Stimulated activated CD4-positive, alpha-beta T cell treated with anti-CD3 and anti-CD28 coated beads, Interleukin-2, amount 100 ng/mL, for 24 hours (primary cell): ENCODE measurements at regions not wholly inside any gene's neighbourhood (a gene's known extent, or its start where the extent isn't known, plus 50 kb on each side); places are given as distances from the start of the nearest gene placed in this dataset.
"Not testable (repeated sequence)": the region's sequence is repeated elsewhere in the genome, so short reads cannot be mapped to it uniquely, and the experiment has no call there.

Source experiments
- DNase-seq, 2 donors: peaks; one replicate each; pipeline ENCODE4 v3.0.0-alpha.2; 2020

DNA sequence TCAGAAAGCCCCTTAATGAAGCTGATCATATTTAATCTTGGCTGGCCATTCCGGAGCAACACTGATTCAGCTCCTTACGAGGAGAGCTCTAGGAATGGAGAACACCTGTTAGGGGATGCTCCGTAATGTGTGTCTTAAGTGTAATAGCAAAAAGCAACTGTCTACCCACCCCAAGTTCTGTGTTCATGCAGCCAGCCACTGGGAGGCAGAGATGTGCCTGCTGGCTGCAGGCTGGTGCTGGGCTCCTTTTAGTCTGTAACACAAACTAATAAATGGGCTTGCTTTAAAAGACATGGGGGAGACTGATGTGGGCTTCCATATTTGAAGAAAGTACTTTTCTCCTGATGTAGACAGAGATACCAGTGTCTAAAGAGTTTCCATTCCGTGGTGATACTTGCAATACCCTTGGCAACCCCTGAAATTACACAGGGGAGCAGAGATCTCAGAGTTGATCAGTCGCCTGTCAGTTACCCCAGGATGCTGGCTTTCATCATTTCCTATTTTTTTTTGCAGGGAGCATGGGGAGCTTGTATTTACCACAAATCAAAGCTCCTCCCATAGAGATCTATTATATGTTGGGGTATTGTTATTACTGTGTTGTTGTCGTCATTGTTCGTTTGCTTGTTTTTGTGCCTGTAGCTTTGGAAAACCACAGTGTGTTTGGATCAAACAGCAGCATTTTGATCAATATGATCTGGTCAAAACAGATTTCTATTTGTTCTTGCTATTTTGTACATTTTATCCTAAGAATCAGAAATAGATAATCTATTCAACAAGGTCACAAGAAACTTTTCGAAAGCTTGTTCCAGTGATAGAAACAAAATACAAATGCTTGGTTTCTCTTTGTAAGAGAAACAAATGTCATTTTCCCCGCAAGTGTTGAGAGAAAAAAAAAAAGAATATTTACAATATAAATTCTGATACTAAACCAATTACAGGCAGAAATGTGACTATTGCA is 65.8 kb downstream of the MTX3 start:
- peak in 1 of 2 donors; percentile 7 for DNase-seq

DNA sequence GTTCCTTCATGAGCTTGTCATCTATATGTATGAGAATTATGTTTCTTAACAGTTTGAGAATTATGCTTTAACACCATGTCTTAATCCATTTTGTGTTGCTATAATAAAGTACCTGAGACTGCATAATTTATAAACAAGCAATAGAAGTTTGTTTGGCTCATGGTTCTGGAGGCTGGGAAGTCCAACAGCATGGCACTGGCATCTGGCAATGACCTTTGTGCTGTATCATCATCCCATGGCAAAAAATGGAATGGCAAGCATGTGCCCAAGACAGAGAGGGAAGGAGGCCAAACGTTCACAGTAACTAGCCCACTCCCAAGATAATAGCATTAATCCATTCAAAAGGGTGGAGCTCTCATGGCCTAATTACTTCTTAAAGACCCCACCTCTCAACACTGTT is 67.6 kb downstream of the MTX3 start:
- no peak for DNase-seq

DNA sequence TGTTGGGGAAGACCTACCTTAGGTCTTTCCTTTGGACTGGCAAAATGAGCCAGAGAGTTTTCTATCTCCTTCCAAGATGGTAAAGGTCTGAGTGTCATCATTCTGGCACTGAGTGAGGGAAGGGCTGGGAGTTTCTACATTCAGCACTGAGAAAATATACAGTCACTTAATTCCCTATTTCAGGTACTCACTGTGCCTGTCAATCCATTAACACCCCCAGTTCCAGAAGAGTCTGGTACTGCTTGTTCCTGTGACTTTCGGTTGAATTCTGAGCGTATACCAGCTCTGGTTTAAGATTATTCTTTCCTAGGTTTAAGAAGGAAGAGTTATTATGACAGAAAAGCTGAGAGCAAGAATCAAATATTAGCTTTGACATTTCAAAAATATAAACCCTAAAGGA is 68.4 kb downstream of the MTX3 start:
- DNase-seq = no peak

DNA sequence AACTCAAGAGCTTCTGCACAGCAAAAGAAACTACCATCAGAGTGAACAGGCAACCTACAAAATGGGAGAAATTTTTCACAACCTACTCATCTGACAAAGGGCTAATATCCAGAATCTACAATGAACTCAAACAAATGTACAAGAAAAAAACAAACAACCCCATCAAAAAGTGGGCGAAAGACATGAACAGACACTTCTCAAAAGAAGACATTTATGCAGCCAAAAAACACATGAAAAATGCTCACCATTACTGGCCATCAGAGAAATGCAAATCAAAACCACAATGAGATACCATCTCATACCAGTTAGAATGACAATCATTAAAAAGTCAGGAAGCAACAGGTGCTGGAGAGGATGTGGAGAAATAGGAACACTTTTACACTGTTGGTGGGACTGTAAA is 83.6 kb downstream of the MTX3 start:
- DNase-seq = not testable (repeated sequence)

DNA sequence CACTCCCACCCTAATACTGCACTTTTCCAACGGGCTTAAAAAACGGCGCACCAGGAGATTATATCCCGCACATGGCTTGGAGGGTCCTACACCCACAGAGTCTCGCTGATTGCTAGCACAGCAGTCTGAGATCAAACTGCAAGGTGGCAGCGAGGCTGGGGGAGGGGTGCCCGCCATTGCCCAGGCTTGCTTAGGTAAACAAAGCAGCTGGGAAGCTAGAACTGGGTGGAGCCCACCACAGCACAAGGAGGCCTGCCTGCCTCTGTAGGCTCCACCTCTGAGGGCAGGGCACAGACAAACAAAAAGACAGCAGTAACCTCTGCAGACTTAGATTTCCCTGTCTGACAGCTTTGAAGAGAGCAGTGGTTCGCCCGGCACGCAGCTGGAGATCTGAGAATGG is 88.5 kb downstream of the MTX3 start:
- not testable (repeated sequence) for DNase-seq

DNA sequence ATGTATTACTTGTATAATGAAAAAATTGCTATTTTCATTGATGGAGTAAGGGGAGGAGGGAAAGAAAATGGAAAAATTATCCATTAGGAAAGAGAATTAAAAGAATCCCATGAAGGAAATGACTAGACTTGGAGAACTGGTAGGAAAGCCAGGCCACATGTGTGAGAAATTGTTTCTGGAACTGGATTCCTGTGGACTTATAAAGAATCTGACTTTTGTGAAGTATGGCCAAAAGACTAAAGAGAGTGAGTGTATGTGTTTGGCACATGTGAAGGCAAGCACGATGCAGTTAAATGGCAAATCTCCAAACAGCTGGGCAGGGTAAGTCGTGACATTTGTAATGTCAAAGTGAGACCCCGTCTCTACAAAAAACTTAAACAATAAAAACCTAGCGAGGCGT is 89.4 kb downstream of the MTX3 start:
- no peak for DNase-seq

DNA sequence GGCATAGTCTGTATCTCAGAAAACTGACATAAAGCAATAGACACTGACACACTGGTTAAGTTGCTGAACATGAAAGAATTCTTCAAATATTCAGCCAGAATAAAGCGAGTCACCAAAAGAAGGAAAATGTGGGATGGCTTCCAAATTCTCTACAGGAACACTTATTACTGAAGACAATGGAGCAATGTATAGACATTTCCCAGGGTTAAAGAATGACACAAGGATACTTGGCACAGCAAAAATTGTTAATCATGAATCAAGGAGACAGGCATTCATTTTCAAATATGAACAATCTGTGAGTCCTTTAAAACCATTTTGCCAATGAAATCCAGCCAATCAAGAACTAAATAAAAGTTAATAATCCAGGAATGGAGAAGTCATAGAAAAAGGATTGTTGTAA is 92.5 kb downstream of the MTX3 start:
- DNase-seq = no peak

DNA sequence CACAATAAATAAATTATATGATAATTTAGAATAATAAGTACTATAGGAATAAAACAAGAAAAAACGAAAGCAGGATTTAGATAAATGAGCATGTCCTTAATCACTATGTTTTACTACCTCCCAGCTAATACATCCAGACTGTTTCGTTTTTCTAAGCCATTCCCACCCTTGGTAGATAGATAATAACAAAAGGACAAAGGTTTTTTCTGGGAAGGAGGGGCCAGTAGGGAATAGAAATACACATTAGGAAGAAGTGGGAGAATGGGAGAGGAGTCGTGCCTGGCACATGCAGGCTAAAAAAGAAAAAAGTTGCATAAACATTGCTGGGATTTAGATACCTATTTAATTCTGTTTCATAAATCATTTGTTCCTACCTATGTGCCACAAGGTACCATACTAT is 97.1 kb downstream of the MTX3 start:
- DNase-seq = no peak

DNA sequence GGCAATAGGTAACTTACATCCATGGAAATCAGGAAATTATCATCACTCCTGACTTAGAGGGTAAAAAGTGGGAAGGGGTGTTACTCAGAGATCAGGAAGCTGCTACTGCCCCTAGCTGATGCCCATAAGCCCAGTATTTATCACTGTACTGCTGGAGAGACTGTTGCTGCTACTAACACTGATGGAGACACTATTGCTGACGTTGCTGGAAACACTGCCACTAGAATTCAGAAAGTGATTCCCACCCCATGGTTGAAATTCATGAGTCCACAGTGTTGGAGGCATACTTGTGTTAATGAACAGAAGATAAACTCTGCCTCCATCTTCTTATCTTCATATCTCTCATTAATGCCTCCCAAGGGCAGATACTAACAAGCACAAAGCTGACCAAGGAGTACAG is 97.6 kb downstream of the MTX3 start:
- DNase-seq = no peak

DNA sequence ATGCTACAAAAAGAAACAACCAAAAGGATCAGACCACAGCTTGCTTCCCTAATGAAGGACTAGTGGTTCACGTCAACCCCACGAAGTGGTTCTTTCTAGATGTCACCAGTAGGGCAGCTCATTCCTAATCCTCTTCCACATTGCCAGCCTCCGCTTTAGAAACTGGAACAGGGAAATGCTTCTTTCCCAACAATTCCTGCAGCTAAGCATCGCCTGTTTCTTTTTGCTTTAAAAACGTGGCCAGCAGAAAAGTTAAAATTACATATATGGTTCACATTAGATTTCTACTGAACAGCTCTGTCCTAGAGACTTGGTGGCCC is 100.2 kb downstream of the MTX3 start:
- no peak for DNase-seq

DNA sequence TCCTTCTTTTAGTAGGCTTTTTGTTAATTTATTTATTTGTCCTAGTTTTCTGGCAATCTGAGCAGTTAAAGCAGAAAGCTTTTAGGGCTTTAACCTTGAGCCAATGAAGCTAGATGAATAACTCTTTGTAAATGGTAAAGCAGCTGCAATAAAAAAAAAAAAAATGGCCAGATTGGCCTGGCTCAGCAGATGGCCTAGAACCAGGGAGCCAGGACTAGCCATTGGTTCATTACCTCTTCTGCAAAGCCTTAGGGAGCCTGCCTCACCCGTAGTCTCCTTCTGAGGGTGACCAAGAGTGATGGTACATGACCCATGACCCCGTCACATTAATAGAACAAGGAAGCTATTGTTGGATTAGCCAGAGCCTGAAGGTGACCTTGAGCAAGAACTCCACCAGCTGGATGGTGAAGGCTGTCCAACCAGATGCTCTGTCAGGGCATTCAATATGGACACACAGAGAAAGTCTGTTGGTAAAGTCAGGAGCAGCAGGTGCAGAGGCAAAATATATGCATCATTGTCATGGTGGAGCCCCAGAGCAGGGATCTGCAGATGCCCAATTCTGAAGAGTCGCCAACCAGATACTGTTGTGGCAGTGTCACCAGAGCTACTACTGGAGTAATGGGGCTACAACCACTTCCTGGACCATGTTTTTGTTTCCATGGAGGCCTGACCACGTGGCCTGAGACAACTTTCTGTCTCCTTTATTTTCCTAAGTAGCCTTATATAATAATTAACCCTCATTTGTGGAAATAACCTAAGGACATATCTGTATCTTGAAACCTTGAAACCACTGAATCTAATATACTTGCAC is 100.7 kb downstream of the MTX3 start:
- DNase-seq = no peak

DNA sequence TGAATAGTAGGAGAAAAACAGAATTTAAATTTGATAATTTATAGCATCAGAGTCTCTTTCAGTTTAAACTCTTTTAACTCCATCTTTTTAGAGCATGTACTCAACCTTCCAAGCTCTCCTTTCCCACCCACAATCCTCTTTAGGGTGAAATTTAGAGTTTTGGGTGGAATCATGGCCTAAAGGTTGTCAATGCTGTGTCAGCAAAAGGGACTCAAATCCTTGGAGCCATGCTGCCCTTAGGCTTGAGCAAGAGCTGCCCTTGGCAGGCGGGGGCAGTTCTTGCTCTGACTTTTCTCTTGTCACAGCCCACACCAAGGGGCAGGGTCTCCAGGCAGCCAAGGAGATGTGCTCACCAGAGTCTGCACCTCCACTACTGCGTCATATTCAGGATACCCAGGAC is 102.4 kb downstream of the MTX3 start:
- DNase-seq = no peak

DNA sequence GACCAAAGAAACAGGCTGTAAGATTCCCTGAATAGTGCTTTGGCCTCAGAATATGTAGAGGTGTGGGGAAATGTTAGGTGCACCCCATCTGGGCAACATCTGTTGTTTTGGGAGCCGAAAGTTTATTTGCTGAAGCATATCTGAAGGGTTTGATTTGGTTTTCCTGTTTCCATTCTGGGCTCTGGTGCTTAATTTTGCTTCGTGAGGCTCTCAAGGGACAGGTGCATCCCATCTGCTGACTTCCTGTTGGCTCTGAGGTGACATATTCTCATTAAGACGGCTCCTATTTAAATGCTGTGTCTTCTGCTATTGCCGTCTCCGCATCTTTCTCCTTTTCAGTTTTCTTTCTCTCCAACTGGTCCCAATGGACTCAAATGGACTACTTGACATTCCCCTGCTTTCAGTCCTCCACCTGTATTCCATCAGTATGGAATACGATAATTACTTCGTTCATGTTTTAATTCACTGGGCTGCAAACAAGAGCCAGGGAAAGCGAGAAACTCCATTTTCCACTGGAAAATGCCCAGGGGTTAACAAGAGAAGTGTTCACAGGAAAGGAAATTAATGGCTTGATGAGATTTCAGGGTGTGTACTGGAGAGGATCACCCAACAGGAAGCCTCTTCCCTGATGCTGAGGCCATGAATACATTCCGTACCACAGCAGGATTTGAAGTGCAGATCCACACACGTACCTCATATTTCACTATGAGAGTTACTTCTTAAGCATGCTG is 104.0 kb downstream of the MTX3 start:
- no peak for DNase-seq

DNA sequence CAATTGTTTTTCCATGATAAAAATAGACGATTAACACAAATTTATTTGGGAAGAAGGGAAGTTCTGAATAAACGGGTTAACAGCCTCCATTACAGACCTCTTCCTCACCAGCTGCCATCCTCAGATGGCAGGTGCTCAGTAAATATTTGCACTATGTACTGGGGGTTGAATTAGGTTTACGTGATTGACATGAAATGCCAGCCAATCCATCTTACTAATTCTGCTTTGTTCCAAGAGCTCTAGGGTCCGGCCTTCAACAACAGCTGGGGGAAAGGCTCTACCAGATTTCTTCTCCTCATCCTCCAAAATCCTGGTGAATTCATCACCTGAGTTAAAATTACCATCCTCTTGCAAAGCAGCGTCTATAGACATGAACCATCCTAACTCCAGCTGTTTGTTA is 104.6 kb downstream of the MTX3 start:
- no peak for DNase-seq

DNA sequence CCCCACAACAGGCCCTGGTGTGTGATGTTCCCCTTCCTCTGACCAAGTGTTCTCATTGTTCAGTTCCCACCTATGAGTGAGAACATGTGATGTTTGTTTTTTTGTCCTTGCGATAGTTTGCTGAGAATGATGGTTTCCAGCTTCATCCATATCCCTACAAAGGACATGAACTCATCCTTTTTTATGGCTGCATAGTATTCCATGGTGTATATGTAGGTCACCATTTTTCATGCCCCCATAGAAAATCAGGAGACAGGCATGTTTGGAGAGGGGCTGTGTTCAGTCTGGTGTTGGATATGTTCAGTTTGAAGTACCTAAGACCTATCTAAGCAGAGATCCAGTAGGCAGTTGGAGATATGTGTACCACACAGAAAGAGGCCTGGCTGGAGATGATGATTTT is 111.2 kb downstream of the MTX3 start:
- not testable (repeated sequence) for DNase-seq

DNA sequence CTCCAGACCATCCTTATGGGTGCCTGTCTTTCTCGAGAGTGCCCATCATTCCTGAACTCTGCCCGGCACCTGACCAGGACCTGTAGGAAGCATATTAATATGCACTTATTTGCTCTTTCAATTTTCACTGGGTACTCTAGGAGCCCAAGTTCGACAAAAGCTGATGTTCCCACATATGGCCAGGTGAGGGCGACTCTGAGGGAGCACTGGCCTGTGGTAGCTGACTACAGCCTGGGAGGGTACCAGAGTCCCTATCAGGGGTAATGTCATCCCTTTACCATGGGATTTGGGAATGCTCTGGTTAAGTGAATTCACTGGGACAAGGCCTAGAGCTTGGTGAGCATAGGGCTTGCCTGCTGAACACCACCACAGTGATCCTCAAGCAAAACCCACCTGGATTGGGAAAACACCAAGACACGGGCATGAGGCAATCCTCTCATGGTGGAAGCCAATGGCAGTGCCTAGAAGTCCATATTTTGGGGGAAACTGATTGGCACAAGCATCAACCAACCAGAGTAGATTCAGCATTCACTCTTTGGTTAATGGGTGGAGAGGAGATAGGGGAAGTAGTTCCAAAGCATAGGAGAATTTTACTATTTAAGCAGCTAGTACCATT is 112.2 kb downstream of the MTX3 start:
- peak; percentile 41 to 60 for DNase-seq

DNA sequence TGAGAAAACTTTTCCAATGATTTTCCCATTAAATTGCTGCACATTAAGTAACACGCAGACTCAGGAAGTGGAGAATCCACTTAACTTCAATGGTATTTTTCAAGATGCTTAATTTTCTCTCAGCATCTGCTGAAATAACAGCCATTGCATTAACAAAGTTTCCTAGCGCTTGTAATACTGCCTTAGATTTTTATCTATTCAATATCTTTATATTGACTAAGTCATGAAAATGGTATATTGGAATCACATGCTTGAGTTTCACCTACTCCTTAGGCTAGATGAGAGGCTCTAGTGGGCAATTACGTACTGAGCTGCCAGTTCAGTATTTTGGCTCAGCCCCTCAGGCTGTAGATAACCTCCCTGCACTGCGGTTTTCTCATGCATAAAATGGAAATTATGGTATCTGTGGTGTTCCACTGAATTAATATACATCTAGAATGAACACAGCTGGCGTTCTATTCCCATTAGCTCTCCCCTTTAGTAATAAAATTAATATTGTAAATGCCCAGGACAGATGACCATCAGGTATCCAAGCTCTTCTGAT is 112.9 kb downstream of the MTX3 start:
- DNase-seq = no peak

DNA sequence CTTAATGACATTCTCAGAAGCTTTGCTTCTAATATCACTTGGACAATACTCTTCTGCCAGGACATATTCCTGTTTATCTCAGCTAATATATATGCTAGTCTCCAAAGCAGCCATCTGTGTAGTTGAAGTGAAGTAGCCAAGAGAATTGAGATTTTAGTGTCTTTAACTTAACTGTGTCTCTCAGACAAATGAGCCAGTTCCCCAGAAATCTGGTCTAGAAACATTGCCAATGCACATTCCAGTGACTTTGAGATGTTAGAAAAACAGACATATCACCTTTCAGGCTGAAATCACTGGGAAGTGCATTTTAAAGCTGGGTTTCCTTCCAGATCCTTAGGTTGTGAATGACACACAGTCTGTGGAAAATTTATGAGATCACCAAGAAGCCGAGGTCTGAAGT is 114.6 kb downstream of the MTX3 start:
- DNase-seq = no peak

DNA sequence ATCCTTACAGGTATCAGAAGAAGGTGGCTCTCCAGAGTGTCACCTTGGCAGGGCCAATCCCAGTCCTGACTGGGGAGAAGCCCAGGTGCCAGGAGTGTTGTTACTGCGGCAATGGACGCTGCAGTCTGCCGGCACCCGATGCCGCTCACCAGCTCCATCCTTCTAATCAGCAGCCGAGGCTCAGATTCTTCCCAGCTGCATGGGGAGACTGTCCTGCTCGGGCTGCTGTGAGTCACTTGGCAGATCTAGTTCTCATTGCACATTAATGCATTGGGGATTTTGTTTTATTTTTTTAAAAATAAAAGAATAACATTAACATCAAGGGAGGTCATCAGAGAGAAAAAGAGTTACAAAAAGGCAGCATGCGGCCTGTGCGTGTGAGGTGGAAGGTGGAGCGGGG is 115.8 kb downstream of the MTX3 start:
- DNase-seq = no peak

DNA sequence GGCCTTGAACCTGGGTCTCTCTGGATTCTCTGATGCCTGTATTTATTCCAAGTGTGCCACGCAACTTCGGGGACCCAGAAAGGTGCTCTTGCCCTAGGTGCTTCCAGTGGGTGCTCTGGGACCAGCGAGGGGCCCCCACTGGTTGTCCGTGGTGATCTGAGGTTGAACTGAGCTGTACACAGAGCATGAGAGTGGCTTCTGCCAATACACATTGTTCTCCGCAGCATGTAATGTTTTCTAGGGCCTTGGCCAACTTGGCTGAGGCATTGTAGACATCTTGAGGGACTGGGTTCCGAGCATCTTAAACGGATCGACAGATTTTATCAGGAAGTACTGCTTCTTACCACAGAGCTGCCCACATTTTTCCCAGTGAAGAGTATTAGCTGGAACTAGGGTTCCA is 117.9 kb downstream of the MTX3 start:
- DNase-seq = no peak

DNA sequence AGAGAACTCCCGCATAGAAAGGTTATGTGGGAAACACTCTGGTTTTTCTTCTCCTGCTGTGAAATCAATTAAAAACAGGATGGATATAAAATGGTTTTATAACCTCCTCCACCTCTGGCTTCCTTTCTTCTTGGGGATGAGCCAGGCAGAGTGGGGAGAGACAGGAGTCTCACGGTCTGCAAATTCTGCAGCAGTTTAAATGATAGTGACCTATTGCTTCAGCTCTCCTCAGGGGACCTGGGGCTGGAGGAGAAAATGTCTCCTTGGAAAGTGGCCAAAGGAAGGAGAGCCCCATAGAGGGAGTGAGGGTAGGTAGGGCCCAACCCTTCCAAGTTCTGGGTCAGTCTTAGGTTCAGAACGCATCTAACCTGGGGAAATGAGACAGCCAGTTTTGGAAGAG is 118.8 kb downstream of the MTX3 start:
- no peak for DNase-seq

DNA sequence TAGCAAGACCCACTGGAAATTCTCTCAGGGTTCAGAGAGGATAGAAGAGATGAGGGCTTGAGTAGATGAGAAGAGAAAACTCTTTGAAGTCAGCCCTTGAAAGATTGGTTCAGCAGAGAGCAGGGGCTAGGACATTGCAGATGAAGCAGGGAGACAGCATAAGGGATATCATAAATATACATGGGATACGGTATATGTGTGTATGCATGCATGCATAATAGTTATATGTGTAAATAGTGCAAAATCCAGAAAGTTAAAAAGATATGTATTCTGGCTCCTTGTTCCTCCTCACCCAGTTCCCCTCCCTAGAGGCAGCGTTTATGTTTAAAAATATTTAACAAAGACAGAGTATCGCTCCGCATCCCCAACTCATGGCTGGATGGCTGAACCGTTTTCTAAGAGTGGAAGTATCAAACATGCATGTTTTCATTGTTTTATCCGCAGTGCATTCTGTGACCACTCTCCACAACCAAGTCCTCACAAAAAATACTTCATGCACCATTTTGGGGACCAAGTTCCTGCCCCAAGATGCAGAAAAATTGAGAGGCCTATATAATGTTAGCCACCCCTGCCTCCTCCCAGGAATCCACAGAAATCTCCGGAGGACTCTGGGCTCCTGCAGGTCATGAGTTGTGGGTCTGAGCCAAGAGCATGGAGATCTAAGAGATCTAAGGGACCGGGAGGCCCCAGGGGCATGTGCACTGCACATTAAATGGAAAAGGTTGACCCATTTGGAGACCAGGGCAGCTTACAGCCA is 119.5 kb downstream of the MTX3 start:
- no peak for DNase-seq
